RKO (cell line): ENCODE measurements at regions not wholly inside any gene's neighbourhood (a gene's known extent, or its start where the extent isn't known, plus 50 kb on each side); places are given as distances from the start of the nearest gene placed in this dataset.

Experiments used
- DNase-seq: peaks from one replicate; pipeline ENCODE4 v3.0.0-alpha.2; 2016; ENCODE audit warnings: low spot score

- DNase-seq, result no peak
Measured at GRCh38 chr21:41565550-41565949, 57.6 kb upstream of the TMPRSS2 start.

DNA sequence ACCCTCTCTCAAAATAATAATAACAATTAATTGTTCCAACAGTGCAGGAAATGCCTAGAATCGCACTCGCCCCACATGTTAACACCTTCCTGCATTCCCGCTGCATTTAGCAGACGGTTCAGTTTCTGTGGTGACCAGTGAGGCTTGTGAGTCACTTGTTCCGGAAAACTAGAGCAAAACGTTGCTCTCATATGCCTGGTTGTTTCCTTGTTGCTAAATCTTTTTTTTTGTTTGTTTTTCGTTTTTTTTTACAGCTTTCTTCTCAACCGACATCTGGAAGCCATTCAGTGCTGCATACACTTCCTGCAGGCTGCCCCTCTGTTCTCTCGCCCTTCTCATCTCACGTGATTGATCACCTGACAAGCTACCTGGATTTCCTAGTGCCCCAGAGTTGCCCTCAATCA, 56.9 kb upstream of the TMPRSS2 start:
- DNase-seq, result peak; percentile 14

DNA sequence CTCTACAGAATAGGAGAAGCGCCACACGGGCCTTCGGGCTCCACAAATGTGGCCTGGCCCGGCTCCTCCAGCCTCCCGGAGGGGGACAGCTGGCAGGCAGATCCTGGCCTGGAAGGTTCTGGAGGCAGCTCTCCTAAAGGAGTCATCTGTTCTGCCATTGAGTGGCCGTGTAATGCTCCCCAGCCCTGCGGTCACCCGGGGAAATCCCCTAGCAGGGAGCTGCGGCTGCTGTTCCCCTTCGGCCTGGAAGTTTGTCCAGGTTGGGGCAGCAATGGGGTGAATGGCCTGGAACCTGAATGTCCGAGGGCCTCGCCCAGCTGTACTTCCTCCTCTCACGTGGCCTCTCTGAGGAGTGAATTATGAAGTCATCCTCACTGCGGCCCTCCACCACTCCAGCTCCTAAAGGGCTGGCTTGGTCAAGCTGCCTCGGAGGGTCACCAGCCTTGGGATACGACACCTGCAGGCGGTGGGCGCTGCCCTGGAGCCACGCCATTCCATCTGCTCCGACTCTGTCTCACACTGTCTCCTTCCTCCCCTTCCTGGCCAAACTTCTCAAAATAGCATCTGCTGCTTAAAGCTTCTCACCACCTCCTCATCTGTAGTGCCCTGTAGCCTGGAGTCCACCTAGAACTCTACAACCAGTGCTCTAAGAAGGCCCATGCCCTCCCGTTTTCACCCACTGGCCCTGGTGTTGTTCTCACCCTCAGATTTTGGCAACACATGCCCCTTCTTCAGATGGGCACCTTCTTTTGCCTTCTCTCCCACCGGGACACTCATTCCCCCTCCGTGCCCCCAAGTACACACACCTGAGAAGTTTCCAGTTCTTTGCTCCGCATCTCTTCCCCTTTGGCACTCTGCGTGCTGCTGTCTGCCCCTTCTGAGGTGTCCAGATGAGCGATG, 54.4 kb upstream of the TMPRSS2 start:
- no peak for DNase-seq

DNA sequence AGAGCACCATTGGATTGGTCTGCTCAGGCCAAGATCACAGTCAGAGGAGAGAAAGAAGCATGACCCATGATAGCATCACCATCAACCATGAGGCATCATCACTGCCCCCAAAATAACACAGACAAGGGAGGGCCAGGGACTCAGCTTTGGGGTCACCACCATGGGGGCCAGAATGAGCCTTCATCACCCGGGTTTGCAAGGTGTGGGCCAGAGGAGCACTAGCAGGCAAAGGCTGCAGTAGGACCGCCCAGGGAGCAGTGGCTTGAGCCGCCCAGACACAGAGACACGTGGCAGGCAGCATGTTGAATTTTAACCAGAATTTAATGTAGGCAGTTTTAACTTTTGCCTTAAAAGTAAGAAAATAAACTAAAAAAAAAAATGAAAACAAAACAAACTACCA, 53.7 kb upstream of the TMPRSS2 start:
- DNase-seq, result no peak

- no peak for DNase-seq
Measured at GRCh38 chr21:41560661-41561158, 52.8 kb upstream of the TMPRSS2 start.

GRCh38 chr21:41559658-41560631, 52.0 kb upstream of the TMPRSS2 start:
- no peak for DNase-seq

DNA sequence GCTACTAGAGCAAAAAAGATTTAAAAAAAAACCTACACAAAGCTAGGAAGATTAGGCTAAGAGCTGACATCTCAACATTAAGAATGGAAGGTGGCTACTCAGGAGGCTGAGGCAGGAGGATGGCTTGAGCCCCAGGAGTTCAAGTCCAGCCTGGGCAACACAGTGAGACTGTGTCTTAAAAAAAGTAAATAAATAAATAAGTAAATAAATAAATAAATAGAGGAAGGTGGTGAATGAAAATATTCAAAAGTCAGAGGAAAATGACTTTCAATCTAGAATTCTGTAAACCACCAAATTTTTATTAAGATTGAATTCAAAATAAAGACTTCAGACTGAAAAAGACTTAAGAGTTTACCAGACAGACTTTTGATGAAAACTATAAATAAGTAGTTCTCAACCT, 50.9 kb upstream of the TMPRSS2 start:
- no peak for DNase-seq

DNA sequence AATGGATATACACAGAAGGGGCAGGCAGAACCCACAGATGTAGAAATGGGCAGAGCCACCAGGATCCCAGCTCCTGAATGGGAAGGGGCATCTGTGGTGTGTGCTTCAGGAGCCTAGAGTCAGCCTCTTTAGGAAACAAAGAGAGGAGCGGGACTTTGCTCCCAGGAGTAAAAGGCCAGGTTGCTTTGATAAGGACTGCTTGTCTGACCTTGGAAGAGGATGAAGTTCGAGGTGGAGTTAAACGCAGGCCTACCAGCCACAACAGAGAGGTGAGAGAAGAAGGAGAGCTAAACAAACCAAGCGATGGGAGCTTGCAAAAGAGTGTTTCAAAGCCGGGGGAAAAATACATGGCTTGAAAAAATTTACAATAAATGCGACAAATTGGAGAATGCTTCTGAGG, 49.9 kb upstream of the TMPRSS2 start:
- DNase-seq, result no peak
